ENCODE measurements at regions not wholly inside any gene's neighbourhood (a gene's known extent, or its start where the extent isn't known, plus 50 kb on each side); places are given as distances from the start of the nearest gene placed in this dataset.
A peak's percentile ranks its signal among the peaks of the same experiment; 100 is the strongest.

DNA sequence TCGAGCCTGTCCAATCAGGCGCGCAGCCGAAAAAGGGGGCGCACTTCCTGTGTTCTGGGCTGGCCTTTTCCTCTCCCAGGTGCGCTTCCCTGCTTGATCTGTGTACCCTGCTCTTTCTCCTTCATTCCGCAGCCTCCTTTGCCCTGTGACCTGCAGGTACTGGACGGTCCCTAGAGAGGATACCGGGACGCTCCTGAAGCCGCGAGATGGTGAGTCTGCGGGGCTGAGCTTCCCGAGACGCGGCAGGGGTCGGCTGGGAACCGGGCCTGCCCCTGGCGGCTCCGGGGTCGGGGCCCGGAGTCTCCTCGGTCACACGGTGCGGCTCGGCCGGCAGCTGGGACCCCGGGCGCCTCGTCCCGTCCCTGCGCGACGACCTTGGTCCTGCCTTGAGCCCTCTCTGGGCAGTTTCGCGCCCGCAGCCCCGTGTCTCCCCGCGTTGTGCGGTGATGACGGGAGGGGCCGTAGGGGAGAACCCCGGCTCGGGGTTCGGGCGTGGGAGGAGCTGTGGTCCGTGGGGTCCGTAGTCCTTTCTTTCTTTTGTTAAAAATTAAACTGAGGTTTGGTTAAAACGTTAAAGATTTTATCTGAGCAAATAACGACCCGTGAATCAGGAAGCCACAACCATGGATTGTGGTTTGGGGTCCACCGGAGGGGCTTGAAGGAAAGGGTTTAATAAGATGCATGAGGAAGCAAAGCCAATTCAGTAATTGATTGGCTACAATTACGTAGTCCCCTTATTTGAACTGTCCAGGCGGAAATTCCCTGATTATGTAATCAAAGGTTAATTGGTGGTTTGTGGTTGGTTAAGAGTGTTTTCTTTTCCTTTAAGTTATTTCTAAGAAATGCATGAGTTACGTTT lies 172.8 kb upstream of the ZNF267 start:
- no peak for TF ChIP-seq POLR2A (IDR thresholded peaks at IDR 0.05)
- TF ChIP-seq, protein P1, sequence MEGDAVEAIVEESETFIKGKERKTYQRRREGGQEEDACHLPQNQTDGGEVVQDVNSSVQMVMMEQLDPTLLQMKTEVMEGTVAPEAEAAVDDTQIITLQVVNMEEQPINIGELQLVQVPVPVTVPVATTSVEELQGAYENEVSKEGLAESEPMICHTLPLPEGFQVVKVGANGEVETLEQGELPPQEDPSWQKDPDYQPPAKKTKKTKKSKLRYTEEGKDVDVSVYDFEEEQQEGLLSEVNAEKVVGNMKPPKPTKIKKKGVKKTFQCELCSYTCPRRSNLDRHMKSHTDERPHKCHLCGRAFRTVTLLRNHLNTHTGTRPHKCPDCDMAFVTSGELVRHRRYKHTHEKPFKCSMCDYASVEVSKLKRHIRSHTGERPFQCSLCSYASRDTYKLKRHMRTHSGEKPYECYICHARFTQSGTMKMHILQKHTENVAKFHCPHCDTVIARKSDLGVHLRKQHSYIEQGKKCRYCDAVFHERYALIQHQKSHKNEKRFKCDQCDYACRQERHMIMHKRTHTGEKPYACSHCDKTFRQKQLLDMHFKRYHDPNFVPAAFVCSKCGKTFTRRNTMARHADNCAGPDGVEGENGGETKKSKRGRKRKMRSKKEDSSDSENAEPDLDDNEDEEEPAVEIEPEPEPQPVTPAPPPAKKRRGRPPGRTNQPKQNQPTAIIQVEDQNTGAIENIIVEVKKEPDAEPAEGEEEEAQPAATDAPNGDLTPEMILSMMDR (IDR thresholded peaks at IDR 0.05) = no peak
- peak; percentile 71 to 95 (median 76) for DNase-seq
- intact Hi-C loops (cut with DNase I) = loop anchor here in 1 of 2 donors (10.0 kb wide), 1 partner anchor 226 kb away; the partner anchor contains the start of gene TGFB1I1
- Histone ChIP-seq H3K27me3 (no peaks in the 10 kb centered on the region), H3K36me3 (replicated peaks in 1 of 2) (peaks cover 0 to 23% of the 10 kb centered on the region in 2 donors), H3K27ac (peak overlapping the region in 2 of 5 donors; percentile 8 to 48), H3K9me3 (replicated peaks in 1 of 3) (no peaks in the 10 kb centered on the region), H3K4me3 (peak overlapping the region in 3 of 4 donors; percentile 19 to 87 (median 70)), H3K4me1 (replicated peaks in 1 of 2) (peaks cover 8 to 9% of the 10 kb centered on the region in 2 donors)
- 1 to 2% (median 2%) methylated on average over 26 to 56 of the region's 56 CpGs for WGBS, 4 donors

- no peak for TF ChIP-seq POLR2A (IDR thresholded peaks at IDR 0.05)
- TF ChIP-seq, protein P1 (IDR thresholded peaks at IDR 0.05) = no peak
- Histone ChIP-seq H3K27ac (no peak overlapping the region), H3K9me3 (replicated peaks in 1 of 3) (no peaks in the 10 kb centered on the region), H3K27me3 (no peaks in the 10 kb centered on the region), H3K4me3 (no peak overlapping the region), H3K4me1 (replicated peaks in 1 of 2) (peaks cover 8 to 9% of the 10 kb centered on the region in 2 donors), H3K36me3 (replicated peaks in 1 of 2) (peaks cover 0 to 31% of the 10 kb centered on the region in 2 donors)
- DNase-seq = no peak
- WGBS, 4 donors = 60 to 75% (median 71%) methylated on average over 2 to 3 of the region's 3 CpGs
- intact Hi-C loops (cut with DNase I) = loop anchor here in 1 of 2 donors (10.0 kb wide), 1 partner anchor 227 kb away; the partner anchor contains the start of gene TGFB1I1
These were observed 171.9 kb upstream of the ZNF267 start for GRCh38 chr16:31701734-31702133.

DNA sequence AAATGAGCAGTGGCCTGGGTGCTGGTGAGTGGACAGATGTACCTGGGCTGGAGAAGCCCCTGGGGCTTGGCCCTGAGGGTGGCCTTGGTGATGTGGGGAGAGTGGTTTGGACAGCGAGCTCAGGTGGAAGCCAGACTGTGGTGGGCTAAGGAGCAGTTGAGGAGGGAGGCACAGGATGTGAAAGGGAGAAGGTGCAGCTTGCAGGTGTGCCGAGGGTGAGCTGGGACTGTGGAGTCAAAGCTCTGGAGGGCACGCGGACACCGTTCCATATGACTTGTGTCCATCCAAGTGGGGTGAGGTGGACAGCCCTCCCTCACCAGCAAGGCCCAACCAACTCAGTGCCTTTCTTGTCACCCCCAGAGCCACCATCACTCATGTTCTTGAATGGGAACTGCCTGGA lies 170.8 kb upstream of the ZNF267 start:
- no peak for DNase-seq
- peaks cover 8 to 9% of the 10 kb centered on the region in 2 donors for H3K4me1 ChIP-seq (replicated peaks in 1 of 2)
- H3K9me3 ChIP-seq (replicated peaks in 1 of 3) = no peaks in the 10 kb centered on the region
- intact Hi-C loops (cut with DNase I) = loop anchor here in 1 of 2 donors (10.0 kb wide), 1 partner anchor 228 kb away; the partner anchor contains the start of gene TGFB1I1
- no peak overlapping the region for H3K4me3 ChIP-seq
- H3K36me3 ChIP-seq (replicated peaks in 1 of 2) = peaks cover 0 to 33% of the 10 kb centered on the region in 2 donors
- TF ChIP-seq, protein P1 (IDR thresholded peaks at IDR 0.05) = no peak
- no peak for TF ChIP-seq POLR2A (IDR thresholded peaks at IDR 0.05)
- 97 to 100% (median 99%) methylated on average over 5 of the region's 5 CpGs for WGBS, 4 donors
- no peak overlapping the region for H3K27ac ChIP-seq
- no peaks in the 10 kb centered on the region for H3K27me3 ChIP-seq

- no peaks in the 10 kb centered on the region for H3K9me3 ChIP-seq (replicated peaks in 1 of 3)
- peaks cover 0 to 42% of the 10 kb centered on the region in 2 donors for H3K36me3 ChIP-seq (replicated peaks in 1 of 2)
- no peak for DNase-seq
- no peak overlapping the region for H3K4me3 ChIP-seq
- H3K4me1 ChIP-seq (replicated peaks in 1 of 2) = peaks cover 8 to 9% of the 10 kb centered on the region in 2 donors
- intact Hi-C loops (cut with DNase I) = loop anchor here in 1 of 2 donors (10.0 kb wide), 1 partner anchor 229 kb away; the partner anchor contains the start of gene TGFB1I1
- WGBS, 4 donors = 83 to 93% (median 86%) methylated on average over 5 of the region's 5 CpGs
- H3K27me3 ChIP-seq = no peaks in the 10 kb centered on the region
- TF ChIP-seq, protein P1 (IDR thresholded peaks at IDR 0.05) = no peak
- TF ChIP-seq POLR2A (IDR thresholded peaks at IDR 0.05) = no peak
- no peak overlapping the region for H3K27ac ChIP-seq
These were observed 170.0 kb upstream of the ZNF267 start for GRCh38 chr16:31703526-31704128.
